EH (cell line): ENCODE measurements at regions not wholly inside any gene's neighbourhood (a gene's known extent, or its start where the extent isn't known, plus 50 kb on each side); places are given as distances from the start of the nearest gene placed in this dataset.
A peak's percentile ranks its signal among the peaks of the same experiment; 100 is the strongest.
"Not testable (repeated sequence)": the region's sequence is repeated elsewhere in the genome, so short reads cannot be mapped to it uniquely, and the experiment has no call there.

Experiments
- DNase-seq: peaks from one replicate; pipeline ENCODE4 v3.0.0-alpha.2; 2015; ENCODE audit warnings: low read depth

DNA sequence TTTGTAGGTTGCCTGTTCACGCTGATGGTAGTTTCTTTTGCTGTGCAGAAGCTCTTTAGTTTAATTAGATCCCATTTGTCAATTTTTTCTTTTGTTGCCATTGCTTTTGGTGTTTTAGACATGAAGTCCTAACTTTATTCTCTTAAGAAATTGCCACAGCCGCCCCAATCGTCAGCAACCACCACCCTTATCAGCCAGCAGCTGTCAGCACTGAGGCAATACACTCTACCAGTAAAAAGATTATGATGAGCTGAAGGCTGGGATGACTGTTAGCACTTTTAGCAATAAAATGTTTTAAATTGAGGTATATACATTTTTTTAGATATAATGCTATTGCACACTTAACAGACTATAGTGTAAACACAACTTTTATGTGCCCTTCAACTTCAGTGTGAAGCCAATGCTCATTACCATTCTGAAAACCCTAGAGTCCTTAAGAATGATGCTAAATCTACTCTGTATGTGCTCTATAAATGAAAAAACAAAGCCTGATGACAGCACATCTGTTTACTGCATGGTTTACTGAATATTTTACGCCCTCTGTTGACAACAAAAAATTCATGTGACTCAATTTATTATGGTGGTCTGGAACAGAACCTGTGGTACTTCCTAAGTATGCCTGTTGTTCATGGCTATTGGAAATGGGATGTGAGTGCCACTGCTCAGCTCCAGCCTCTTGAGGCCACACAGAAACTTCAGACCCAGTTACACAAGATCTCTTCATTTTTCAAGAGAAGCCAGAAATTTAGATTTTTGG lies 197.4 kb downstream of the DUSP6 start:
- no peak for DNase-seq

DNA sequence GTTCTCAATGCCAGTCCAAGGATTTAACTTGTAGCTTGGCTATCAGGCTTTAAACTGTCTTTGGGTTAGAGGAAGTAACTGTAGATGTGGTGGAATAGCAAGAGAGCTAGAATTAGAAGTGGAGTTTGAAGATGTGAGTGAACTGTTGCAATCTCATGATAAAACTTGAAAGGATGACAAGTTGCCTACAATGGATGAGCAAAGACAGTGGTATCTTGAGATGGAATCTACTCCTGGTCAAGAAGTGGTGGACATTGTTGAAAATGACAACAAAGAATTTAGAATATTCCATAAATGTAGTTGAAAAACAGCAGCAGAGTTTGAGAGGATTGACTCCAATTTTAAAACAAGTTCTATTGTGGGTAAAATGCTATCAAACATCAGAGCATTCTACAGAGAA lies 199.0 kb downstream of the DUSP6 start:
- peak; percentile 77 for DNase-seq

DNA sequence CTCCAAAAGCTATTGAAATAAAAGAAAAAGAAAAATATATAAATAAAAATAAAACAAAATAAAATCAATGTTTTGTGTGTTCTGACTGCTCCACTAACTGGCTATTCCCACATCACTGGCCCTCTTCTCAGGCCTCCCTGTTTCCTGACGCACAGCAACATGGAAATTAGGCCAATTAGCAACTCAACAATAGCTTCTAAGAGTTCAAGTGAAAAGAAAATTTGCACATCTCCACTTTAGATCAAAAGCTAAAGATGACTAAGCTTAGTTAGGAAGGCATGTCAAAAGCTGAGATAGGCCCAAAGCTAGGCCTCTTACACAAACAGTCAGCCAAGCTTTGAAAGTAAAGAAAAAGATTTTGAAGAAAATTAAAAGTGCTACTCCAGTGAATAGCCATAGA lies 200.8 kb downstream of the DUSP6 start:
- DNase-seq: no peak

DNA sequence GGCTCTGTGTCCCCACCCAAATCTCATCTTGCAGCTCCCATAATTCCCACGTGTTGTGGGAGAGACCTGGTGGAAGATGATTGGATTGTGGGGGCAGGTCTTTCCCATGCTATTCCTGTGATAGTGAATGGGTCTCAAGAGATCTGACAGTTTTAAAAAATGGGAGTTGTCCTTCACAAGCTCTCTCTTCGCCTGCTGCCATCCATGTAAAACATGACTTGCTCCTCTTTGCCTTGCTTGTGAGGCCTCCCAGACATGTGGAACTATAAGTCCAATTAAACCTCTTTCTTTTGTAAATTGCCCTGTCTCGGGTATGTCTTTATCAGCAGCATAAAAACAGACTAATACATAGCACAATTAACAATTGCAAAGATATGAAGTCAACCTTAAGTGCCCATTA lies 201.5 kb downstream of the DUSP6 start:
- not testable (repeated sequence) for DNase-seq

DNA sequence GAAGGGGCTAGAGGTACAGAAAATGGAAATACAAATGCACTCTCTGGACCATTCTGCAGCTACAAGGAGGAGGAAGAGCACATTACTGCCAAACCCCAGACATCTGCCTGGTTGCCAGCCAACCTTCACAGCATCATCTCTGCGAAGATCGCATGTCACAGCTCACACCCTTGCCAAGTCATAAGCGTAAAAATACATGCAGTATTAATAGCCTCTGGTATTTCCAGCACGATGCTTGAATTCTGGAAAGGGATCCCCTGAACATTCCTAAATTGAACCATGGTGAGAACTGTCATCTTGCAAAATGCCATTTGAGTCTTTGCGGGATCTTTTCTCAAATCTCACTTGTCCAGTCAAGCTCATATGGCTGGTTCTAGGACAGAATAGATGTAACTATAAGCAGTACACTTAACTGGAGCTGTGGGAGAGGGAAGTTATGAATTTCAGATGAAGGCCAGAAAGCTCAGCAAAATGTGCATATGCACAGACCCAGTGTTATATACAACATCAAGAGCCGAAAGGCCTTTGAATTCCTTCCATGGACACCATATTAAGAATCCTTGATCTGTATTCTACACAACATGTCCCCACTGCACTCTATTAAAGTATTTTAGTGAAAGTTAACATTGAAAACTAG lies 211.6 kb downstream of the DUSP6 start:
- DNase-seq: peak; percentile 87

DNA sequence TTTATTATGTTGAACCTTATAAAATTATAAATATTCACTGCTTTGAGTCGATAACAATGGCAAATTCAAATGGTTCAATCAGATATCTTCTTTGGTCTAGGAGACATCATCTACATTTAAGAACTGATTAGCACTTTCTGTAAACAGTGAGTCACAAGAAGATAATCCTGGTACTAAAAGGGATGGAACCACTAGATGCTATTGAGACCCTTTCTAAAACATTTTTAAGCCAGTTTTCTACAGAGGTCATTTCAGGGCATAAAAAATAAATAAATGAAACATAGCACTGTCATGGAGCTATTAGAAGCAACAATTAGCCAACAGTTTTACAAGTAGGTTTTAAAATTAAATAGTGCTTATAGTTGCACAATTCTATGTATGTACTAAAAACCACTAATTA lies 212.2 kb downstream of the DUSP6 start:
- DNase-seq: peak; percentile 71

DNA sequence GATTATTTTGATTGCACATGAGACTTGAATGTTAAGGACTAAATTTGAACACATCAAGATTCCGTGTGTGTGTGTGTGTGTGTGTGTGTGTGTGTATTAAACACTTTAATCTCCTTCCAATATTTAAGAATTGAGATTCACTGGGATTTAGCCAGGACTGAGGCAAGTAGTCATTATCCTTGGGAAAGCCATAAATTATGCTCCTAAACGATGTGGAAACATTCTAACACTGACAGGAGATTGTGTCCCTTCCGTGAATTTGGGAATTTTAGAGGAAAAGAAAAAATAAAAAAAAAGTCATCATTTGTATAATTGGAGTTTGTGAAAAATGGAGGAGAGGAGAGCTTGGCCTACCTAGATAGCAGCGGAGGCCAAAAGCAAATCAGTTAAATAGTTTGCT lies 212.9 kb downstream of the DUSP6 start:
- DNase-seq: no peak

DNA sequence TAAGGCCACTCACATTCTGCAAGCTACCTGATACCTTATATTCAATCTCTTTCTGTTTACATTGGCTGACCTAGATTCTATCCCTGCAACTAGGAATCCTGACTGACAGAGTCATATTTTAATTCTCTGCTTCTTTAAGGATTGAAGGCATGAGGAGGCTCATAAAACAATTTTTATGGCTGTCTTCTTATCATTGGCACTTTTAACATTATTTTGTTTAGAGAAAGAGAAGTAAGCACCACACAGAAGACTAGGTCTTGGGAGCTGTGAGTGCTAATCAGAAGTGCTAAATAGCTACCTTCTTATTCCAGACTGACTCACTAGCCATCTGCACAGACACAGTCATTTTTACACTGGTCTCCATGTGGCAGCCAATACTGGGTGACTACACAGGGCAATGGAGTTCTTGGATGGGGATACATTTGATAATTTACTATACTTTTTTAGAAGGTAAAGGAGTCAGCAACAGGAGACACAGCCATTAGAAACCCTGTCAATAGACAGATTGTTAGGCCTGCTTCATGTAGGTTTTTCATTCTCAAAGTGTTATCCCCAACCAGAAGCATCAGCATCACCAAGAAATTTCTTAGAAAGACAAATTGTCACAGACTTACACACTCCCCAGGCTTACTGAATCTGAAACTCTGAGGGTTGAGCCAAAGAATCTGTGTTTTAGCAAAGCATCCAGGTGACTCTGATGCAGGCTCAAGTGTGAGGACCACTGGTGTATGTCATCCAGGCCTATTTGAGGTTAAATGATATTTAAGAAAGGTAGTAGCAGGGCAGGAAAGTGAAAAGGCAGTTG lies 214.1 kb downstream of the DUSP6 start:
- DNase-seq: peak; percentile 66

DNA sequence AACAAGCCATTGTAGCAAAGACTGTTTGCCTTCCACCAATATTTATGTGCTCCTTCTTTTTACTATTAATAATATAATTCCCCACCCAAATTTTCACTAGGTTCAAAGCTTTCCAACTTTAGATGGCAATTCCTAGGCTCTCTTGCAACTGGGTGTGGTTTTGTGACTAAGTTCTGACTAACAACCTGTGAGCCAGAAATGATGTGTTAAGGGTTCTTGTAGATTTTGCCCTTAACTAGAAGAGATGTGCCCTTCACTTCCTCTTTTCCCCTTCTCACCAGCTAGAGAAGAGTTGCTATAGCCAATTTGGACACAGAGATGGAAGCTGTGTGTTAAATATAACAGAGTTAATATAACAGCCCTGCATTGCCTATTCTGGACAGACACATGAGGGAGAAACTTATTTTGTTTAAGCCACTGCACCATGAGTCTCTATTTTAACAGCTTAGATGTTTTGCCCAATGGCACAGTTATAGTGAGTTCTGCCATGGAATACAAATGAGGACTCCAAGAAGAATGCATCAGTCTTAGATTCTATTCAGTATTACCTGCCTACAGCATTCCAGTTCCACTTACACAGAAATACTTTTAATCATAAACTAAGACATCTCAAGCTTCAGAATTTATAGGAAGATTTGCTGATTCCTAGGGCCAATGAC lies 216.2 kb downstream of the DUSP6 start:
- DNase-seq: peak; percentile 40

DNA sequence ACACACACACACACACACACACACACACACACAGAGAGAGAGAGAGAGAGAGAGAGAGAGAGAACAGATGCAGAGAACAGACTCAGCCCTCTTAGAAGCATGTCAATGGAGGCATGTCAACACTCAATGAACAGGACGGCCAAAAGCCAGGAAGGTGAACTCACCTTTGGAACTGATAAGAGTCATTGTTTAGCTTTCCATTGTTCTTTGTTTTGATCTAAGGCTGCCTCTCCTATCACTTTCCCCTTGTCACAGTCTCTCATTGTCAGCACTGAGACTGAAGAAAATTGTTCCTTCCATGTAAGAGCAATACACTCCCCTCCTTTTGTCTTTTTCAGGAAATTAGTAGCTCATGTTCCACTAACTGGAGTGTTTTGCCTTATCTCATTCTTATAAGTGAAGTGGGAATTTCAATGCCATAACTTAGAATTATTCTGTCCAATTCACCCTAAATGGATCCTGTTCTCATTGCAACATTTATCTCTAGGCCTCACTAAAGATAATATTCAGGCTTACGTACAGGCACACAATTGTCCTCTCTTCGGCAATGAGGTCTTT lies 218.0 kb downstream of the DUSP6 start:
- DNase-seq: no peak

DNA sequence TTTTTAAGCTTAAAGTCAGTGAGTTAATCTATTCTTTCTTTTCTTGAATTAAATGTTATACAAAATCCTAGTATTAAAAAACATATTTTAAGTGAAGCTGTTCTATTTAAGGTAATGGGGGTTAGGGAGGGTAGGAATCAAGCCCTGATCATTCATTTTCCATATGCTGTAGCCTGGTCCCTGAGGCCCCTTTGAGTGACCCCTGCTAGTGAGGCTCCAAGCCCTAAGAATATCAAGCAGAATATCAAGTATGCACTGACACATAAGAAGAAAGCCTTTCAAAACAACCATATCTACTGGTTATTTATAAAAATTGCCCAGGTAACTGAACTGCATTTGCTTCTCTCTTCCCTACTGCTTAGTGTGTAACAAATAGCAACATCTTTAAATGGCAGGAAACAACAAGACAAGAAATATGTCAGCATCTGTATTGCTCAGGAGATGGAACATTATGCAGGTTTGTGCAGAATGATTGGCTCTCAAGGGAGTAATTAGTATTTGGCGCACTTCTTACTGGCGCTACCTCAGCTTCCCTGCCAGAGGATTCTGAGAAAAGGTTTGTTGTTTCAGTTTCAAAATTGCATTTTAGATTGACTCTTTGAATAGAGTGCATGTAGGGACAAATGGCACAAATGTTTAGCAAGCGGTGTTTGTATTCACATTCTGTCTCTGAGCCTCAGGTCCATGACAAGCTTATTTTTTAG lies 223.0 kb downstream of the DUSP6 start:
- DNase-seq: no peak

DNA sequence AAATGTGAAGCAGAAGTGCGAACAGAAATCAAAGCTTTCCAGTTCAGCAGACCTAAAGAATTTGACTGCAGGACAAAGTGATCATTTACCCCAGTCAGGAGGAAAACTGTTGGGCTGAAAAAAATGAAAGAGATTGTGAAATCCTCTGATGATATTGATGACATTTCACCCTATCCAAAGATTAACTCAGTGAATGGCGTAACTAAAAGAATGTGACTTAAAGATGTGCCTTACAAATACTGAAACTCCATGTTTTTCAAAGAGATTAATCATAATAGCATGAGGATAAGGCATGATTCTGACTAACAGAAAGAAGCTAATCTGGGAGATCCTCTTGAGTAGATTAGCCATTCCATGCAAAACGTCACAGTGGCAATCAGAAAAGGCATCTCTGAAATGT lies 225.6 kb downstream of the DUSP6 start:
- DNase-seq: peak; percentile 7

DNA sequence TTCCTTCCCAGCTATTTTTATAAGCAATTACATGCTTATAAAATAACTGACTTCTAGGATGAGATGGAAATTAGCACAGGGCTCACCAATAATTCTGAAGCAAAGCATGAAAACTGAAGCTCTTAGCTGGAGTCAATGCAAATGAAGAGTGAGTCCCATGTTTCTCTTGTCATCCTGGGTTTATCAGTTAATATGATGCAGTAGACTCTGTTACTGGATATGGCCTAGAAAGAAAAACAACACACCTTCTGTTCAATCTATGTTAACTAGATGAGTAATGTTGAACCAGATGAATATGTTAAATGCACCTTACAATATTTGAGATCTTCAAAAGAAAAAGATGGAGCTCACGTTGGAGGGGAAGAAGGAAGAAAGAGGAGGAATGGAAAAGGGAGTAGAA lies 229.4 kb downstream of the DUSP6 start:
- no peak for DNase-seq

DNA sequence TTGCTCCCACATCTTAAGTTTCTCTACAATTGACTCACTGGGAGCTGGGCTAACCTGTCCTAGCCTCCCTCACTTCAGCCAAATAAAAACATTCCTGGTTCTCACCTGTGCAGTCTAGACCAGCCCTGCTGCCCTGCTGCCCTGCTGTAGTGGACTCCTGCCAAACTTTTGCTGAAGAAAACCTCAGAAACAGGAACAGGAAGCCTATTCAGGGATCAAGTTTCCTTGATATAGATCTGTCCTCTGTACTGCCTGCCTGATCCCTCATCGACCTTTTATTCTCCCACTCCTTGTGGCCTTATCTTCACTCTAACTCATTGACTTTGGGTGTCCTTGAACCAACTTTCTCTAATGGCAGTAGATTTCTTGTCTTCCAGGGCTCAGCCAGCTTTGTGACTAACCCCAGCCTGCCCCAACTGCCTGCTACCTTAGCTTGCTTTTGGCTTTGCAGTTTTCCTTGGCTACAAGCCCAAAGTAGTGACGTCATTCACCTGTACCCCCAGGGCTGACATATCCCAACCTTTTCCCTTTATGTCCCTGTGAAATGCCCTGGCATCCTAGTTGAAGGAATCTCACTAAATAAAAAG lies 234.8 kb downstream of the DUSP6 start:
- peak; percentile 16 for DNase-seq

DNA sequence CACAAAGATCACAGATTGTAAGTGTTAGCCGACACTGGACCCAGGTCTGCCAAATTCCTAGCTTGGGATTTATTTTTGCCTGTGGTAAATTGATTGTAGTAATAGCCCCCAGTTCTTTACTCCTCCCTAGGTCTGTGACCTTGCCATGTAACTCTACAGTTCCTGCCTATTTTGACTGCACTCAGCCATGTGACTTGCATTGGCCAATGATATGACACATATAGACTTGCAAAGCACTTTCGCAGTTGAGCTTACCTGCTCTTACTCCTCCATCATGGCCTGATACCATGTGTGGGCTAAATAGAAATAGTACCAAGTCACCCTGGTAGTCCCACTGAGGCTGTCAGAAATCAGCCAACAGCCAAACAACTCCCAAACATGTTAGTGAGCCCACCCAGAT lies 240.3 kb downstream of the DUSP6 start:
- no peak for DNase-seq

DNA sequence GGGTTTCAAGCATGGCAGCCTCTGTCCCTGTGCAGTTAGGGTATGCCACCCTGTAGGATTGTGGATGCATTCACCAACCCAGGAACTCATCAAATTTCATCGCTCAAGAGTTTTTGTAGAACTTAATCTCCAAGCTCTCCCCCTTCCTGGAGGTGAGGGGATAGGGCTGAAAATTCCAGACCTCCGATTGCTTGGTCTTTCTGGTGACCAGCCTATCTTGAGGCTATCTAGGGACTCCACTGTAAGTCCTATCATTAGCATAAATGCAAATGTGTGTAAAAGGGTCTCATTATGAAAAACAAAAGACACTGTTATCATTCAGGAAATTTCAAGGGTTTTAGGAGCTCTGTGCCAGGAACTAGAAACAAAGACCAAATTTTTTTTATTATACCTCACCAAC lies 244.0 kb downstream of the DUSP6 start:
- no peak for DNase-seq

DNA sequence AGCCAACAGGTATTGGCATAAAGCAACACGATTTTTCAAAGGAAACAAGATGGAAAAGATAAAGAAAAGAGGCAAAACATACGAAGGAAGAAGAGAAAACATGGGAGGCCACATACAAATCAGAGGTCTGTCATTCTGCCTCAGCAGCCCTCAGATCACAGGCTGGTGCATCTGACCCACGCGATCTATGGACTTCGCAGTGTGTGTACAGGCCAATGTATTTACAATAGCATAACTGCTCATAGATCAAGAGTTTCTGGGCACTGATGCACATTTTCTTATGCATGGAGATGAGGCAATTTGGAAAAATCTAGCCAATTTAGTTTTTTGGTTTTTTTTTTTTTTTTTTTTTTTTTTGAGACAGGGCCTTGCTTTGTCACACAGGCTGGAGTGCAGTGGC lies 245.4 kb downstream of the DUSP6 start:
- DNase-seq: no peak

DNA sequence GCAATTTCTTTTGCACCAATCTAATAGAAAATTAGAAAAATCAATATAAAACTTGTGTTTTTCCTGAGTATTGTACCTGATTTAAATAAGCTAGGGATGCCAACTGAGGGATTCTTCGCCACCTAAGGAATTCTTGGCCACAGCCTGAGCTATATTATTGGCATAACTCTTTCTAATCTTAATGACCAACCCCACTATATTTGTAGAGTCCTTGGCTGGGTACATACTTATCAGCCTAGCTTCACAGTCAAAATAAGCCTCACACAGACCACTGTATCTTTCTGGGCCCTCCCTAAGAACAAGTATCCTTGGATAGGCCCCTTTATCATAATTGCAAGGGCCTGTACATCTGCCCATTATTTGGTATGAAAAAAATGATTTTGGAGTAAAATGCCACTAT lies 247.1 kb downstream of the DUSP6 start:
- DNase-seq: no peak

DNA sequence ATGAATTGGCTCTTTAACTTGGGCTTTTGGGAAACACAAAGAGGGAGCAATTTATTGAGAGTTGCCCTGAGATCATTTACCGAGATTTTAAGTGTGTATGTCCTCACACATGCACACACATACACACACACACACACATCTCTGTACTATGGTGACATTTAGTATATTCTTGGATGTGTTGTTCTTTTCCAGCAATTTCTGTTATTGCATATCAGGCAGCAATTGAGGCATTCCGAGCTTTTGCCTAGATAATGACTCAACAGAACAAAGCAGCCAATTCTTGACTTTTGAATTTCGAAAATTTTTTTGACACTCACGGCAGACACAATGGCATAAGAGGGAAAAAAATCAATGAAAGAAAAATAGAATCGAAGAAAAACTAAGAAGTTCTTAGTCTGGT lies 248.5 kb downstream of the DUSP6 start:
- no peak for DNase-seq

DNA sequence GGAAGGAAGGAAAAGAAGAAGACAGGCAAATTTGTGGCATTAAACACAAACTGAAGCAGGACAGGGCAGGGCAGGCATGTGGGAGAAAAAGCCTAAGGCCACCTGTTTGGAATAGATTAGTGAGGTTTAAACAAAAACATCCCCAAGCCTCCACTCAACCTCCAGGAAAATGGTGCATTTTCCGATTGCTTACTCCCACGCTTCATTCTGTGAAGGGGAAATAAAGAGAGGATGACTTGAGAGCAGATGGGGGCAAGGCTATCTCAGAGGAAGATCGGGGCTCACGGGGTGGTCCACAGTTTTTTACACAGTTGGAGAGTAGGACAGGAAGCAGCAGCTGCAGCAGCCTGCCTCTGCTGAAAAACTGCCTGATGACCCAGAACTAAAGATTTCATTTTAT lies 250.9 kb downstream of the DUSP6 start:
- peak; percentile 6 for DNase-seq

DNA sequence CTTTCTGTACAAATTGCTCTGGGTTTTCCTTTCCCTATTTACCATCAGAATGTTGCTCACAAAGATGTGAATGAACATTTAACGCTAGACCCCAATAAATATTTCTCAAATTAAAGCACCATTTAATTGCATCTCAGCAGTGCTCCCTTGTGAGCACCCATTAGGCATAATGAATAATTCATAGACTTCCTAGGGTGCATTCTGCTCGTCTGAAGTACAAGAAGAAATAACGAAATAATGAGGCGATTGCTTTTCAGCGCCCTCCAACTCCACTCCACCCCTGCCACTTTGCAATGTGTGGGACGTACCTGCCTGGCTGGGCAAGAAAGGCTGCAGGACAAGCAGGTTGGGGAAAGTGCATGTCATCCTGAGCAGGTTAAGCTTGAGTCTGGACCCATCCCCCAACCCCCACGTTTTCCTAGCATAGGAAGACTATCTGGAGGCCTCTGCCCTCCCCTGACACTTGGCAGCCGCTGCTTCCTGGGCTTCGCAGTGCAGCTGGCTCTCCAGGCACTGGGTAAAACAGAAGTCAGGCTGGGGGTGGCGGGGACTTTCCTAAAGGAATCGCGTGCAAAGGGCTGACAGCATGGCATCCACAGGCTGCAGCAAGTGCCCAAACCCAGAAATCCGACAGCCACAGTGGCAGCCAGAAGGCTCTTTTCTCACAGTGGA lies 253.7 kb downstream of the DUSP6 start:
- no peak for DNase-seq
